Amniotic epithelial cell (primary cell): ENCODE measurements at regions not wholly inside any gene's neighbourhood (a gene's known extent, or its start where the extent isn't known, plus 50 kb on each side); places are given as distances from the start of the nearest gene placed in this dataset.

Experiments
- DNase-seq: peaks from one replicate; pipeline ENCODE4 v3.0.0-alpha.2; 2010; ENCODE audit warnings: low read depth

GRCh38 chr16:65441501-65441900 is 319.6 kb upstream of the CDH11 start:
- DNase-seq, result no peak

- DNase-seq, result no peak
Observed at GRCh38 chr16:65429504-65430181, 307.8 kb upstream of the CDH11 start.

- DNase-seq, result peak; percentile 60
Observed at GRCh38 chr16:65426484-65426883, 304.6 kb upstream of the CDH11 start.

GRCh38 chr16:65422934-65423333 is 301.1 kb upstream of the CDH11 start:
- DNase-seq, result no peak

GRCh38 chr16:65421596-65421995 is 299.7 kb upstream of the CDH11 start:
- no peak for DNase-seq

- DNase-seq, result peak; percentile 78
Observed at GRCh38 chr16:65418435-65418834, 296.6 kb upstream of the CDH11 start.

- peak; percentile 68 for DNase-seq
Observed at GRCh38 chr16:65415460-65415859, 293.6 kb upstream of the CDH11 start.

- DNase-seq, result peak; percentile 90
Observed at GRCh38 chr16:65414284-65414984, 292.6 kb upstream of the CDH11 start.

- DNase-seq, result no peak
Observed at GRCh38 chr16:65413861-65414260, 292.0 kb upstream of the CDH11 start.

GRCh38 chr16:65410801-65411200 is 288.9 kb upstream of the CDH11 start:
- peak; percentile 86 for DNase-seq

- no peak for DNase-seq
Observed at GRCh38 chr16:65409510-65409909, 287.6 kb upstream of the CDH11 start.

GRCh38 chr16:65406933-65407332 is 285.1 kb upstream of the CDH11 start:
- no peak for DNase-seq

- DNase-seq, result no peak
Observed at GRCh38 chr16:65406116-65406515, 284.3 kb upstream of the CDH11 start.

- DNase-seq, result no peak
Observed at GRCh38 chr16:65394281-65394680, 272.4 kb upstream of the CDH11 start.

GRCh38 chr16:65392806-65393565 is 271.1 kb upstream of the CDH11 start:
- DNase-seq, result no peak

- DNase-seq, result no peak
Observed at GRCh38 chr16:65388592-65388991, 266.7 kb upstream of the CDH11 start.

- no peak for DNase-seq
Observed at GRCh38 chr16:65386672-65387071, 264.8 kb upstream of the CDH11 start.

GRCh38 chr16:65384441-65384840 is 262.6 kb upstream of the CDH11 start:
- peak; percentile 73 for DNase-seq

GRCh38 chr16:65377195-65377594 is 255.3 kb upstream of the CDH11 start:
- DNase-seq, result no peak

GRCh38 chr16:65376601-65377000 is 254.7 kb upstream of the CDH11 start:
- no peak for DNase-seq

- no peak for DNase-seq
Observed at GRCh38 chr16:65375651-65376050, 253.8 kb upstream of the CDH11 start.

- no peak for DNase-seq
Observed at GRCh38 chr16:65373097-65373496, 251.2 kb upstream of the CDH11 start.

- DNase-seq, result no peak
Observed at GRCh38 chr16:65372171-65372570, 250.3 kb upstream of the CDH11 start.
